DMS153 treated with DMSO at 0.1 percent for 48 hours (cell line): ENCODE measurements at regions not wholly inside any gene's neighbourhood (a gene's known extent, or its start where the extent isn't known, plus 50 kb on each side); places are given as distances from the start of the nearest gene placed in this dataset.
"Not testable (repeated sequence)": the region's sequence is repeated elsewhere in the genome, so short reads cannot be mapped to it uniquely, and the experiment has no call there.

ENCODE experiments used
- DNase-seq: peaks from one replicate; lab custom pipeline; 2025; ENCODE audit not compliant: unreplicated experiment; lab: John Stamatoyannopoulos, UW

DNA sequence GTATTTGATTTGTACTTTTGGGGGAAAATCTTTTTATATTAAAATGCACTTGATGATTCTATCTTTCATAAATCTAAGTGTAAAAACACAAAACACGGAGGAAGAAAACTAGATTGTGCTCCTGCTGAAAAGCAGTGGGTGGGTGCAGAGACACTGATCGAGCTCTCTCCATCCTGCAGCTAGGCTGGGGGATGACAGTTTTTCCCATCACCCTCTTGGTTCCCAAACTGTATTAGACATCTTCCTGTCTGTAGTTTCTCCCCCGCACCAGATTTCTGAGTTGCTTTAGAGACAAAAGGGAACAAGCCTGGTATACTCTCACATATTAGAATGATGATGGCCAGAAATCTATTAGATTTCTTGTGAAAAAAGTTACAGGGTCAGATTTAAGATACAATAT is 99.6 kb downstream of the FAM114A2 start:
- DNase-seq, result no peak

DNA sequence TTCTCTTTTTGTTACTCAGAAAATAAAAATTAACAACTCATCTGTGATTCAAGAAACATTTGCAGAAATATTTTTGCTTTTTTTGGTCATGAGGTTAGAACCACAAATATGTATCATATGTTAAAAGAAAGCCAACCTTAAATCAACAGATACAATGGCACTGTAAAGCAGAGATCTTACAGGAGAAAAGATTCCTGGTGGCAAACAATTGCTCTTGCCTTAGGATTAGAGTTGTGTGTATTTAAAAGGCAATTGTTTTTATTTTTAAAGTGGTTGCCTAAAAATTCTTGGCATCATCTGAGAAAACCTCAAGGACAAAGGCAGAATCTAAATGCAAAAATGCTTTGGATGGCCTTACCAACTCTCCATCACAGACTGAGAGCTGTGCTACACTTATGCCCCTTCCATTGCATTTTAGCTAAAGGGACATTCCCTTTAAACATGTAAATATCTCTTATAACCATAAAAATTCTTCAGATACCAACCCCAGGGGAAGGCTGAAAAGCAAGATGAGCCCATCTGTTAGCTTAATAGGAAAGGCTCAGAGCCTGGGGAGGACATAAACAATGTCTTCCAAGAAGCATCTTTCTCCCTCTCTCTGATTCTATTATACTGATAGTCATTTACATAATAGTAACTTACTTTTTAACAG is 100.4 kb downstream of the FAM114A2 start:
- no peak for DNase-seq

DNA sequence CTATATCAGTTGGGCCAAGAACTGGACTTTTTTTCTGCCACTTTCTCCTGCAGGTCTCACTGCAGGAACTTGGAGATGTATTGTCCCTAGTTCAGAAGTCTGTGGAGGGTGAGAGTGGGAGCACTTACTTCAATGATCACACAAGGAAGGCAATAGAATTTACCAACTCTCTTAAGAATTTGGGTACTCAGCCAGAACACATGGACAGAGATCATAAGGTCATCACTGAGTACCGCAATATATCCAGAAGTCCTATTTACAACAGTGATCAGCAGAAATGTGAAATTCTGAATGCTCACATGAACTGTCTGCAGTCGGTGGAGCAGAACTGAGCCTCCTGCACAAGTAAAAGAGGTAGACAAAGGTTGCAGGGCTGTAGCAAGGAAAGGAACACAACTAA is 101.0 kb downstream of the FAM114A2 start:
- no peak for DNase-seq

DNA sequence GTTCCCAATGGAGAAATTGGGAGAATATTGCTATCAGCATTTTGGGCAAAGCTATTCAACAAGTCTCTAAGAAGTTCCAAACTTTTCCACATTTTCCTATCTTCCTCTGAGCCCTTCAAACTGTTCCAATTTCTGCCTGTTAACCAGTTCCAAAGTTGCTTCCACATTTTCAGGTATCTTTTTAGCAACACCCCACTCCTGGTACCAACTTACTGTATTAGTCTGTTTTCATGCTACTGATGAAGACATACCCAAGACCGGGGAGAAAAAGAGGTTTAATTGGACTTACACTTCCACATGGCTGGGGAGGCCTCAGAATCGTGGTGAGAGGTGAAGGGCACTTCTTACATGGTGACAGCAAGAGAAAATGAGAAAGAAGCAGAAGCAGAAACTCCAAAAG is 103.6 kb downstream of the FAM114A2 start:
- not testable (repeated sequence) for DNase-seq

DNA sequence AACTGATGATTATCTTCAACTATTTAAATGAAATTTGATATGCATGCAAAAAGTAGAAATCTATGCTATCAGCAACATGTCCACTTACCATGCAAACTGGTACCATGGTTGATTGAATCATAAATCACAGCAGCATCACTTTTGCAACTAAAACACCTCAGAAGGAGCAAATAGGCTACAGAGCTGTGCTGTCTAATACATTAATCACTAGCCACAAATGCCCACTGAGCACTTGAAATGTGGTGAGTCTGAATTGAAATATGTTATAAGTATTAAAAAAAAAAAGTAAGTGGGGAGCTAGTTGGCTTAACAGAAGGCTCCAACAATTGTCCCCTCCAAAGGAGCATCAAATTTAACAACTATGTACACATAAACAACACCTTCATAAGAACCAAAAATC is 112.5 kb downstream of the FAM114A2 start:
- no peak for DNase-seq

DNA sequence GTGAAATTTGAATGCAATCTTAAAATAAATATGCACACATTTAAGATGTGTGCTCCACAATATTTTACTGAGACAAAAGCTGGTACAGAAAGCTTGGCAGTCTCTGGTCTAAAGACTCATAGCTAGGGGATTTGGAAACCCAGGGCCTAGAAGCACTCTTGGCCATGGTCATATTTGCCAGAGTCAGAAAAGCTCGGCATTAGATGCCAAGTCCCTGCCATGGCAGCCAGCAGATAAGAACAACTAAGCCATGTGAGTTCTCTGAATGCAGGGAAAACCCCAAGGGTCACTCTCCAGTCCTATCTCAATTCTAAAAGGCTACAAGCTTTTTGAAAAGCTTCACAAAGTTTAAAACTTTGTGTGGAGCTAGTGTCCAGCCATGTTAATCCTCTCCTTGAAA is 119.5 kb downstream of the FAM114A2 start:
- DNase-seq, result no peak

DNA sequence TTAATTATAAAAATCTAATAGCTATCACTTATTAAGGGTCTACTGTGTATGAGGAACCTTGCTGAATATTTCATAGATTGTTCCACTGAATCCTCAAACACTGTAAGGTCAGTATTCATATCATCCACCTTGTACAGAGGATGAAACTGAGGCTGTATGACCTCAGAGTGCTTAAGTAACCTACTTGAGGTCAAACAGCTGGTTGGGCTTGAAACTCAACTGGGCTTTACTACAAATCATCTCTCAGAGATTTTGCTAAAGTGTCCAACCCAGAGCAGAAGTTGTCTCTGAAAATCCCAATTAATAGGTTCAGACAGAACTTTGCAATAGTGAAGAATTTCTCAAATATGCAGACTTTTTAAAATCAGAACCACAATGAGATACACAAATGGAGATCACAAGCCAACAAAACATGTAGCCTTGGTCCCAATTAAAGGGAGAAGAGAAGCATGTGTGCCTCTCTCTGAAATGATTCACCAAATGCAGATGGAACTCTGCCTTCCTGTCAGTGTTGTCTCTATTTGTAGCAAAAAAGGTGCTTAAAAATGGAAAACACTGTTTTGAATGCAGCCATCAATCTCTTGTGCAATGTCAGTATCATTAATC is 131.4 kb downstream of the FAM114A2 start:
- DNase-seq, result no peak

DNA sequence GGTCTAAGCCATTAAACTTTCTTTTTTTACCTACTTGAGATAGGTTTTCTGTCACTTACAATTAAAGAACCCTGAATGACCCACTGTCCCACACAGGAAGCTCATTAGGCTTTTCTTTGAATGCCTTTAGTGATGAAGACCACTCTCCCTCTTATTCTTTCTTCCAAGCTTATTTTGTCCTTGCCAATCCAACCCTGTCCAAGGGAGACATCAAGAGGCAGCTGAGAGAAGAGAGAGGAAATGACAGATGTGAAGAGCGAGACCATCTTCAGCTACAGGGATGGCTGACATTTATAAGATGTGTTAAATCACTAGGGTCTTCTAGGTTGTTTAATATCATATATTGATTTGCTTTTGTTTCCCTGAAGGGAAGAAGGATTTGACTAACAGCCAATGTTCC is 133.5 kb downstream of the FAM114A2 start:
- DNase-seq, result no peak

DNA sequence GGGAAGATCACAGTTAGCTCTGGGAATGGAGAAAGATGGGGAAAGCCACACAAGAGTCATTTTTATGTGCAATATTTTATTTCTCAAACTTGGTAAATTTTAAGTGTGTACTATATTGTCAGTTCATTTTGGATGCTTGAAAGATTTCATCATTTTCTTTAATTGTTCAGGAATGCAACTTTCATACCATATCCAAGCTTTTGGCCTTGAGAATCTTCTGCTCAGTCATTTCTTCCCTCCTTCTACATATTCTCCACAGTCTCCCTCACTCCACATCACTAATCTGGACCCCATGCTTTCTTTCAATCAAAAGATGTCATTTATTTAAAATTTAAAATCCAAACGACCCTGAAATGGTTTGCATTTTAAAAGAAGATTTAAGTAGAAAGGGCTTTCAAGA is 135.4 kb downstream of the FAM114A2 start:
- no peak for DNase-seq

DNA sequence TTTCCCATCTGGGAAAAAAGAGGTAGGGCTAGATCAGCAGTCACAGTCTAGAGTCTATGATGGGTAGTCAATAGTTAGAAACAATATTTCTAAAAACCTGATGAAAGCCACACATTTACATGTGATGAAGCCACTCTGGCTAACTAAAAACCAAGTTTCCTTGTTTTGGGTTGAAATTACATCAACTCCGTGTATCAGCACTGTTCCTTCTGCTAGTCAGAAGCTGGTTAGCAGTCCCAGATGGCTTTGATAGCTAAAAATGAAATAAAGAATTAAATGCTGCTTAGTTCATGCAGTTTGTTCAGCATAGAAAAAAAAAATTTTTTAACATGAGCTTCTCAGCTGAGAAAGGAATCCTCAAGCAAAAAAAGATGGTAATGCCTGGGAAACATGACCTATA is 136.7 kb downstream of the FAM114A2 start:
- no peak for DNase-seq

DNA sequence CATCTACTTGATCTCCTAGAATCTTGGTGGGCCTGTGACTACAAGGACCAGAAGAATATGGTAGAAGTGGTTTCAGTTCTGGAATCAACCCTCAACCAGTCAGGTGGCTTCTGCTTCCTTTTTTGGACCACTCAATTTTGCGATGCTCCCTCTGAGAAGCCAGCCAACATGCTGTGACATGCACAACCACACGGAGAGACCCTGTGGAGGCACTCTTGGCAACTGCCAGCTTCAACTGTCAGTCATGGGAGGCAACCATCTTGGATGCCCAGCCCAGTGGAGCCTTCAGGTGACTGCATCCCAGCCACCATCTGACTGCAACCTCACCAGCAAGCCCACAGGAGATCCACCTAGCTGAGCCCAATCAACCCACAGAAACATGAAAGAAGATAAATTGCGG is 137.3 kb downstream of the FAM114A2 start:
- no peak for DNase-seq

DNA sequence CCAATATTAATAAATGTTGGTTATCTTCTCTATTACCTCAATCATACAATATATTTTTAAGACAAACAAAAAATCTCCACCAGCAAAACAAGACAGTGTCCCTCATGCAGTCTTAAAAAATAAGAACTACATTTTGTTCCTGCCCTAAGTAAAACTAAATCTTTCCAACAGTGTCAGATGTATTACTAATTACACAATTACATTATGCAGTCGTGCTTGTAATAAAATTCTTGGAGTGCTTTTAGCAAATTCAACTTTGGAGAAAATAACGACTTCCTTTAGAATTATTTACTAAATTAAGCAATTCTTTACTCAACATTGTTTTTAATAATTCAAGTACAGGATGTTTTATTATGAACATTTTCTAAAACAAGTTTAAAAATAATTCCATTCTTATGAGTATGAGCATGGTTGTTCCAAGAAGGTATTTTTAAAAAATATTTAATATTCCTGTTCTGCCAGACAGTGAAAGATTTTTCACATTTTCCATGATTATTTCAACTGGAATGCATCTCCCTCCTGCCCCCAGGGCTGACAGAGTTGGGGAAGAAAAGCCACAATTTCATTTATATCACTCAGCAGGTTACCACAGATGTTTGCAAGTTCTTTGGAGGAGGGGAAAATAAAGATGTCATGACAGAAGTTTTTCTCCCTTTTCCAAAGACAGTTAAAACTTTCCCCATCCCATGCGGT is 137.9 kb downstream of the FAM114A2 start:
- DNase-seq, result no peak

DNA sequence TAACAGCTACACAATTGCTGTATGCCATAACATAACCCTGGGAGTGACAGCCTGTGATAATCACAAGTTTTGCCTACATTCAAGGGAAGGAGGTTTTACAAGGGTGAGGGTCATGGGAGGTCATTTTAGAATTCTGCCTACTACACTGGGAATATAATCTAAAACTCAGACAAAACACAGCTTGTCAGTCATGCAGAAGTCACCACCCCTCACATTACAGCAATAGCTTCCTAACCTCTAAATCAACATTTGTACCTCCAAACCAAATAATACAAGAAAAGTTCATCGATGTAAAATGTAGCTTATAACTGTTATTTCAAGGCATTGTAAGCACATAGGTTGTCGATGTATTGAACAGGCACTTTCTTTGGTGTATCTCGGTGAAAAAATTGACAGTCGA is 139.0 kb downstream of the FAM114A2 start:
- DNase-seq, result no peak

DNA sequence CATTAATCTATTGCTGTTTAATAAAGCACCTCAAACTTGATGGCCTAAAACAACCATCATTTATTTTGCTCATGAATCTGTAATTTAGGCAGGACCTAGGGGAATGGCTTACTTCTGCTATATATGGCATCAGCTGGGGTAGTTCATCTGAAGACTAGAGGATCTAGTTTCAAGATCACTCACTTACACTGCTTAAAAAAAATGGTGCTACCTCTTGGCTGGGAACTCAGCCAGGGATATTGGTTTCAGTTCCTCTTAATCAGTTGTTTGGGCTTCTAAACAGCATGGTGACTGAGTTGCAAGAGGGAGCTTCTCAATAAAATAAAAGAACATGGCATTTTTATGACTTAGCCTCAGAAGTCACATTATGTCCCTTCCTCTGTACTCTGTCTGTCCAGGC is 142.0 kb downstream of the FAM114A2 start:
- DNase-seq, result no peak

DNA sequence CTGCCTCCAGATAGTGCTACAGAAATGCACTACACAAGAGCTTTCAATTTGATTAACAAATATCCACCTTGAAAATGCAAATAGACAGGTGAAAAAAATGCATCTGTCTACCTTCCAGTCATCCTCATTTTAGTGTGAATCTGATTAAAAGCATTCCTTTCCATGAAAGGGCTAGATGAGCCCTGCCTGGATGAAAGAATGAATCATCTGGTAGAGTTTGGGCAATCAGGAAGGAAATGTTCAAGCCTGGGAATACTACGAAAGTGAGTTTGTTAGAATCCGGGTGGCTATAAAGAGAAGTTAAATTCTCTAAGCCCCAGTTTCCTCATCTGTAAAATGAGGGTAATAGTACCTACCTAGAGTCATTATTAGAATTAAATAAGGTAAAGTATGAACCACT is 142.6 kb downstream of the FAM114A2 start:
- no peak for DNase-seq

DNA sequence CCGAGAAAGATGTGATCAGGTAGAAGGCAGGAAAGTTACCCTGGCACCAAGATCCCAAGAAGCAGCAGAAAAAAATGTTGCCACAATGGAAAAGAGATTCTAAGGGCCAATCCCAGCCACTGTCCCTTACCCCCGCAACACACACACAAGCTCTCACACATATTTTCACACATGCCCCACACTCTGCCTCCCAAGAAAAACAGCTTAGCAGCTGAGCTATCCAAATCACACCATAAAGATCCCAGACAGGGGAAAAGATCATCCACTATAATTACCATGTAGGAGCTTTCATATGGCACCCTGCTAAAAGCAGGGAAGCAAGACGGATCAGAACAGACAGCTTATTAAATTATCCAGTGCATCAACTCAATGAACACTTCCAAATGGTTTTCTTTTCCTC is 143.4 kb downstream of the FAM114A2 start:
- DNase-seq, result no peak

DNA sequence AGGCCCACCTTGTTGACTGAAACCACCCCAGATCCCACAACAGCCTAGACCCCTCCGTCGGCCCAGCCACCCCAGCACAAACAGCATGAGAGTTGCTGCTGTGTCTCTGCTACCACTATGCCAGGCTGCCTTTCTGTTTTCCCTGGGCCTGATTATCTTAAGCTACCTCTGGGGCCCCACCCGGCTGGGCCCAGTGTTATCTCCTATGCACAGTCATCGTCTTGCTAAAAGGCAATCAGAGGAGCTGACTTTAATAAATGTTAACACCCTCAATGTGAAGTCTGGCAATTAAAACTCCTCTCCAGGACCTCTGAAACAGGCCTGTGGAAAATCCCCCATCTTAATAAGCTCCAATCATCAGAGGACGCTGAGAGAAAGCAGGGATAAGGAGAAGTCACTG is 144.9 kb downstream of the FAM114A2 start:
- DNase-seq, result no peak

DNA sequence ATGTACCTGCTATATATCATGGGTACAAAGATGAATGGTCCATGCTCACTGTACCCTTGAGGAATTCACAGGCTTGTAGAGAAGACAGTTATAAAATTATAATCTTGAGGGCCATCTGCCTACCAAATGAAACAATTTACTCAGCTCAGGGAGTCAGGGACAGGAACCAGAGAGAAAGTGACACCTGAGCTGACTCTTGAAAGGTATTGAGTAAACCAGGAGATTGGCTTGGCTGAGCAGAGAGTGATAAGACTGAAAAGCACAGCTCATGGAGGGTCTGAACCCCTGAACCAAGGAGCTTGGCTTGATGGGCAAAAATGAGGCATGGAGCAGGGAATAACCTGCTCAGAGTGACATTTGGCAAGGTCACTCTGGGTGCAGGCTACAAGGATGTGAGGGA is 147.3 kb downstream of the FAM114A2 start:
- no peak for DNase-seq

DNA sequence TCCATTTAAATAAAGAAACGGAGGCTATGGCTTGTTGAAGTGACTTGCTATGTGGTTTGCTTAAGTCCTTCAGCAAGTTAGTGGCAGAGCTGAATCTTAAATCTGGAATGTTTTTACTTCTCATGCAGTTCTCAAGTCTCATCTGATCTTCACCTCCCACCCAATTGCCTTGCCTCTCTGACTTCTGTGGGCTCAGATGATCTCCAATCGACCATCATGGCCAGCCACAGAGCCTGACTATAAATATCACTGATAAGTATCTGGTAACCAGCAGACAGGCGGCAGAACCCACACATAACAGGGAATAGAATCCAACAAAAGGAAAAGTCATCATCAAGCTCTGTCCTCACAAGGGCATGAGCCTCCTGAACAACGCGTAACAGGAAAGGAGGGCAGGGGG is 149.9 kb downstream of the FAM114A2 start:
- no peak for DNase-seq

DNA sequence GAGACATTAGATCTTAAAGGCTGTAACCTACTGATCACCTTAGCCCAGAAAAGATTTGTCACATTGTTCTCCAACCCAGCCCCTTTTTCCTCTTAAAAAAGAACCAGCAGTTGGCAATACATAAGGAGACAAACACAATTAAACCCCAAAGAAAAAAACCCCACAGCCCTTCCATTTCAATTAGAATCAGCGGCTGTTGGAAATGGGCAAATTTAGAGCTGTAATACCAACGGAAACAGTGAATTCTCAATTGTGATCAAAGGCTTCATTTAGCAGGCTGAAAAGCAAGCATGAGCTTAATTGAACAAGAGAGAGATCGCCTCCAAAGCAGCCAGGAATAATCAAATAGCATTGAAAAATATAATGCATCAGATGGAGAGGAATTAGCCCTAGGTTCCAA is 153.6 kb downstream of the FAM114A2 start:
- DNase-seq, result no peak

DNA sequence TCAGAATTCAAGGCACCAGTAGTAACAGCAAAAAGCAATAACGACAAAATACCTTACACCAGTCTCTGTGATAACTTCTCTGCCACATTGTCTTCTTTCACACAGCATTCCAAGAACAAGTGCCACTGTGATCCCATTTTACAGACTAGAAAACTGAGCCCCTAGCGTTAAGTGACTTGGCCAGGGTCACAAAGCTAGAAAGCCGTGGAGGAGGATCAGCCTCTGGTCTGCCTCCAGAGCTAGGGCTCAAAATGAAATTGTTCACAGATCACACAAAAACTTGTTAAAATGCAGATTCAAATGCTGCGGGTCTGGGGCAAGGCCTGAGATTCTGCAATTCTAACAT is 154.1 kb downstream of the FAM114A2 start:
- DNase-seq, result no peak

DNA sequence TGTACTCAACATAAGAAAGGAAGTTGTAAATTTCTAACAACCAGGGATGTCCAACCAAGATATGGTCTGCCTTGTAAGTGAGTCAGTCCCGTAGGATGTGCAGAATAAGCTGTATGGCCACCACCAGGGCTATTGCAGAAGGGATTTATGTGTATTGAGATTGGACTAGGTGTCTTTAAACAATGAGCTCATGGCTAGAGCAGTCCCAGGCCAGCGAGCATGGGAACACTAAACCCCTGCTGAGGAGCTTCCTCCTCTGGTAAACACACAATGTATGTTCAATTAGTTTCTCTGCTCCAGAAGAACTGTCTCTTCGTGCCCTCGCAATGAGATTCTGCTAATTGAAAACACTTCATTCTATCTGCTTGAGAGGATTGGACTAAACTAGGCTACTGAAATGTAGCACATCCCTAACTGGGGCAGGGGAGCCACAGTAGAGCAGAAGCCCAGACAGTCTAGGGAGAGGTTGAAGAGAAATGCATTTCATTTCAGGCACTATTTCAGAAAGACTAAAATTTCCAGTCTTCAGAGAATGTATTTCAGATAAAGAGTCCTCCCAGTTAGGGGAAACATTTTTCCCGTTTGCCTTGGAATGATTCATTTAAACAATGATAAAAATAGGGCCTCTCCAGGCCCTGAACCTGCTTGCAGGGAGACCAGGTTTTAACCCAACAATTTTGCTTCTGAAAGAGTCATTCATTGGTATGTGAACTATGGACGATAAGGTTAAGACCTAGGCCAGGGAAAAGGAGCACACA is 154.7 kb downstream of the FAM114A2 start:
- no peak for DNase-seq
